ENCODE measurements at regions not wholly inside any gene's neighbourhood (a gene's known extent, or its start where the extent isn't known, plus 50 kb on each side); places are given as distances from the start of the nearest gene placed in this dataset.

DNA sequence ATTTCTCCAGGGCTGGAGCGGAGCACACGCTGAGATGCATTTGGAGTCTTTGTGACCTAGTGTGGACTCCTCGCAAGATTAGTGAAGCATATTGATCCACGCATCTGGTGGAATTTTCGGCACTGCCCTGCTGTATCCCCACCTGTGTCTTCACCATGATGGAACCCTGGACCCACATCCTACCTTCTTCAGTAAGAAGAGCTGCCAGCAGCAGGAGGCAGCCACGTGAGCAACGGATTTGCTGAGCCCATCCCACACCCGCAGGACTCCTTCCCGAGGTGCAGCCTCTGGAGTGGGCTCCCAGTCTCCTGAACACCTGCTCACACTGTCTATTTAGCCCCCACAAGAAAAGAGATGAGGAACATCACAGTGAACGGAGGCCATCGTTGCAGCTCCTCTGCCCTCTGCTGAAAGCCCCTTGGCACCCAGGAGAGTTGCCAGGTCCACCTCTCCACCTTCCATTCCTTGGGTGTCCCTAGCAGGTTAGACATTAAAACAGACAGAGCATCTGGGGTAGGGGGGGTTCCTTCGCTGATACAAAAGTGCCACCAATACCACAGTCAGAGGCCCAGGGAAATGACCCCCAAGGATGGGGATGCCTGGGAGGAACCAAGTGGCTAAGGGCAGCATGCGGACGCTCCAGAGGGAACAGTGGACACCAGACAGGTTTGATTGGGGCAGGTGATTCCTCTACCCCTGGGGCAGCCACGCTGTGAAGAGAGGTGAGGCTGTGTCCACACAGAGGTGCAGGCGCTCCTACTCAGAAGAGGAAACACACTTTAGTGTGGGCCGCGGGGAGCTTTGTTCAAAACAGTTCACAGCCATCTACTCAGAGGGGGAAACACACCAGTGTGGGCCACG, 302.8 kb upstream of the SALL3 start:
- DNase-seq (ENCODE audit: low read depth), result no peak

DNA sequence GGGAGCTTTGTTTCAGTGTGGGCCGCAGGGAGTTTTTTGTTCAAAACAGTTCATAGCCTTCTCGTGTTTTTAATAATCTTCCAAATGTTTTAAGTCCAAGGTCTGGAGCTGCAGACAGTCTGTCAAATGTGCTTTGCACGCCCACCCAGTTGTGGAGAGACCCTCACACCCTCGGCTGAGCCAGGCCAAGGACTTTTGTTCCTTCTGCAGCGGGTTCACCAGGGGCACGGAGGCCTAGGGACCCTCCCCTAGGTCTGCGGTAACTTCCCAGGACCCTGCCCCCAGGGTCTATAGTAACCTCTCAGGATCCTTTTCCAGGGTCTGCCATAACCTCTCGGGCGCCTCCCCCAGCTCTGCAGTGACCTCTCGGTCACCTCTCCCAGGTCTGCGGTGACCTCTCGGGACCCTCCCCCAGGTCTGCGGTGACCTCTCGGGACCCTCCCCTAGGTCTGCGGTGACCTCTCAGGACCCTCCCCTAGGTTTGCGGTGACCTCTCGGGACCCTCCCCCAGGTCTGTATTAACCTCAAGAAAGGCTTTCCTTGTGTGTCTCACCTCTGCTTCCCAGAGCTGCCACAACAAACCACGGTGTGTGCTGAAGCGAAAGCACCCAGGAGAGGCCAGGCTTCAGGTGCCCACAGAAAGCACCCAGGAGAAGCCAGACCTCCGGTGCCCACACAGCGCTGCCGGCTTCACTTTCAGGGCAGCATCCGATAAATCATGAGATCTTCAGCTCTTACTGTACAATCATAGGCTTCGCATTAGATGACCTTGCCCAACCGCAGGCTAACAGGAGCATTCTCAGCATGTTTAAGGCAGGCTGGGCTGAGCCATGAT, 301.9 kb upstream of the SALL3 start:
- DNase-seq (ENCODE audit: low read depth), result no peak

DNA sequence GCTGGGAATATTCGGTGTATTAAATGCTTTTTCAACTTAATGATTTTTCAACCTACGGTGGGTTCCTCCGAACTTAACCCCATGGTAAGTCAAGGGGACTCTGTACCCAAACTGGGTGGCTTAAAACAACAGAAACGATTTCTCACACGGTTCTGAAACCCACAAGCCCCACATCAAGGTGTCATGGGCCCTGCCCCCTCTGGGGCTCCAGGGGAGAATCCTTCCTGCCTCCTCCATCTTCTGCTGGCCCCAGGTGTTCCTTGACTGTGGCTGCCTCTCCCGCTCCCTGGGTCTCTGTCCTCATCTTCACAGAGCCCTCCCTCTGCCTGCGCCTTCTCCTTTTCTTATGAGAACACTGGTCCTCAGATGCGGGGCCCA, 301.3 kb upstream of the SALL3 start:
- no peak for DNase-seq (ENCODE audit: low read depth)

DNA sequence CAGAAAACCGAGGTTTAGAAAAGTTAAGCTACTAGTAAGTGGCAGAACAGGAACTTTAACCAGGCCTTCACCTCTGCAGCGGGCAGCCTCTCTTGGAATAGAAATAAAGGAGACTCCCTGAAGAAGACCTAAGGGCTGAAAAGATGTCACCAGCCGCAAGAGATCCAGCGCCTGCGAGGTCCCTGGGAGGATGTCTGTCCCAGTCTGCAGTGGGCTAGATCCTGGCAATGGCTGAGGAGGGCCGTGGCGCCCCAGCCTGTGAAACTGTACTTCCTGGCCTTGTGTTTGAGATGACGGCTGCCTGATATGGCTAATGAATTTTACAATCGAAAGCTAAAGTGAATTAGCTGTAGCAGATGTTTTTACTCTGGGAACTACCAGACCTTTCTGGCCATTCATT, 300.6 kb upstream of the SALL3 start:
- DNase-seq (ENCODE audit: low read depth), result no peak

DNA sequence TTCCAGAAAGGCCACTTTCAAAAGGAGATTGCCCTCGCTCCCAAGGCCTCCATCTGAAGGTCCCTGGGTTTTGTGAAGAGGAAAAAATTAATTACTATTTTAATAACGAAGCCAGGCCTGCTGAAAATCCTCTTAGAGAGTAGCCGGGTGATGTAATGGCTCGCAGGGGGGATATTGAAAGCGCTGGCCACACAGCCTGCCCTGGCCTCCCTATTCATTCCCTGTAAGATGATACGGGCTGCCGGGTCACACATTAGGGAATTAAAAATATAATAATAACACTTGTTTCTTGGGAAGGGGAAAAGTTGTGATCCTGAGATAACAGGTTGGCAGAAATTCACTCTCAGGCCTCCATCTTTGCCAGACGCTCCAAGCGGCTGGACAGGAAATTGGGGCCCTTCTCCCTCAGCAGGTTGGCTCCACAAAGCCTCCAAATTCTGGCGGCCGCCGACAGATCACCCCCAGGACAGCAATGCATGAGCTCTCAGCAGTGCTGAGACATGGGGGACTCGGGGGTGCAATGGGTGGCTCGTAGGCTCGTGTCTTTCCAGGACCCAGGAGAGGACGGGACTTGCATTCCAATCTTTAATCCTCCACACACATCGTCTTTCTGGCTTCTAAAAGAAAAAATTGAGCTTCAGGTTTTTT, 299.9 kb upstream of the SALL3 start:
- no peak for DNase-seq (ENCODE audit: low read depth)

DNA sequence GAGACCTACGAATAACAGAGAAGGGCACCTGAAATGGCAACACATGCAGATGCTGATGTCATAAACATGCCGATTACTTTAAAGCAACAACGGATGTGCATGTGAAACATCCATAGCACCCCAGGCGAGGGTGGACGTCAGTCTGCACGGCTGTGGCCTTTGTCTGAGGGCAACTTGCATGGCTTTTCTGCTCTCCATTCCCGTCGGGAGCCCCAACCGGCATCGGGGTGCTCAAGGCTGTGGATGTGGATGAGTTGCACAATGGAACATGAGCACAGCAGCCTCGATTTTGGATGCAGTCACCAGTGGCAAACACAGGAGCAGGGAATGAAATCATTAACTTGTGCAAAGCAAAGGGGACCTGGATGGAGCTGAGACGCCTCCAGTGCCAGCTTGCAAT, 298.2 kb upstream of the SALL3 start:
- no peak for DNase-seq (ENCODE audit: low read depth)

DNA sequence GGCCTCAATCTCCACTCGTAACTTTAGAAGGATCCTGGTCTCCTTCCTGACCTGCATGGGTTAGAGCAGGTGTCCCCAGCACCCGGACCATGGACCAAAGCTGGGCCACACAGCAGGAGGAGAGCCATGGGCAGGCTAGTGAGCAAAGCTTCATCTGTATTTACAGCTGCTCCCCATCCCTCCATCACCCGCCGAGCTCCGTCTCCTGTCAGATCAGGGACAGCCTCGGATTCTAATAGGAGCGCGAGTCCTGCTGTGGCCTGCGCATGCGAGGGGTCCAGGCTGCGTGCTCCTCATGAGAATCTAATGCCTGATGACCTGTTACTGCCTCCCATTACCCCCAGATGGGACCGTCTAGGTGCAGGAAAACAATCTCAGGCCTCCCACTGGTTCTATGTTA, 297.7 kb upstream of the SALL3 start:
- no peak for DNase-seq (ENCODE audit: low read depth)

DNA sequence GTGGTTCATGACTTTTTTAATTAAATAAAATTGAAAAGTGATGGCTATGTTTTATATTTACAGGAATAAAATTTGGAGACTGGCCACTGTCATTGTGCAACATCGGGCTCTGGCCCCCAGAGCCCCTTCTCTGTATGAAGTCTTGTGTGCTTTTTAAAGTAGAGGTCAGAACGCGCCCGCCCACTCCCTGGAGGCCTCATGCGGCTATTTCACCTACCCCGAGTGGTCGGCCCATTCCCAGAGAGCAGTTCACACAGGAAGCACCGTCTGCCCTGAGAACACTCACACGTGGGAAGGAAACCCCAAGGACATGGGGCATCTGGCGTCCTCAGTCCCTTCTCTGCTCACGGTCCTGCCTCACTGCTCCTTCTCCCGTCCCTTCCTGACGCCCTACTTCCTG, 296.9 kb upstream of the SALL3 start:
- DNase-seq (ENCODE audit: low read depth), result no peak

DNA sequence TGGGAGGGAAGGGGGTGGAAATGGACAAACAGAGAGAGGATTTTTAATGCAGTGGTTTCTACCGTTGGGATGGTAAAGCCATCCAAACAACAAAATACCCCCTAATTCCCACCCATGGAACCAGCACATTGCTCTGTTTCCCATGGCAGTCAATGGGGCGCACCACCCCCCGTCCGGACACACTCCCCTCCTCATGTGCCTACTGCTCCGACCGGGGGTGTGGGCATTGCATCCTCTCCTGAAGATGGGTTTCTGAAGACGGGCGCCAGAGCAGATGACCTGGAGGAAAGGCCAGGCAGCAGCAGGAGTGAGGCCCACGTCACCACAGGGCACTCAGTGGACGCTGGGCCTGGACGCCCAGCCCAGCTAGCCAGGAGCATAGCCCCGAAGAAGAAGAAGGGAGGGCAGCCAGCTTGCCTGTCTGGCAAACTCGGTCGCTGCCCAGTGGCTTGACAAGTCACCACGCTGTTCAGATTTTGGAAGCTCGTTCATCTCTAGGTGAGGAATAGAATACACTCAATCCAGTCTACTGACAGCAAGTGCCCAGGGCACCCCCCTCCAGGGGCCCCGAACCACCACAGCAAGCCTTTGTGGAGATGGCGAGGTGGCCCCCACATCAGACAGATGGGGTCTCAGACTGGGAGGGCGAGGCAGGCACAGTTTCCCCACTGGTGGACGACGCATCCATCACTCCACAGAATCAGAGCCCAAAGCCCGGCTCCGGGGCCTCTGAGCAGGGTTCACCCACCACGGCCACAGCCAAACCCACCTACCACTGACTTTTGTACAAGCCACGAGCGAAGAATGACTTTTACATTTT, 296.2 kb upstream of the SALL3 start:
- no peak for DNase-seq (ENCODE audit: low read depth)

DNA sequence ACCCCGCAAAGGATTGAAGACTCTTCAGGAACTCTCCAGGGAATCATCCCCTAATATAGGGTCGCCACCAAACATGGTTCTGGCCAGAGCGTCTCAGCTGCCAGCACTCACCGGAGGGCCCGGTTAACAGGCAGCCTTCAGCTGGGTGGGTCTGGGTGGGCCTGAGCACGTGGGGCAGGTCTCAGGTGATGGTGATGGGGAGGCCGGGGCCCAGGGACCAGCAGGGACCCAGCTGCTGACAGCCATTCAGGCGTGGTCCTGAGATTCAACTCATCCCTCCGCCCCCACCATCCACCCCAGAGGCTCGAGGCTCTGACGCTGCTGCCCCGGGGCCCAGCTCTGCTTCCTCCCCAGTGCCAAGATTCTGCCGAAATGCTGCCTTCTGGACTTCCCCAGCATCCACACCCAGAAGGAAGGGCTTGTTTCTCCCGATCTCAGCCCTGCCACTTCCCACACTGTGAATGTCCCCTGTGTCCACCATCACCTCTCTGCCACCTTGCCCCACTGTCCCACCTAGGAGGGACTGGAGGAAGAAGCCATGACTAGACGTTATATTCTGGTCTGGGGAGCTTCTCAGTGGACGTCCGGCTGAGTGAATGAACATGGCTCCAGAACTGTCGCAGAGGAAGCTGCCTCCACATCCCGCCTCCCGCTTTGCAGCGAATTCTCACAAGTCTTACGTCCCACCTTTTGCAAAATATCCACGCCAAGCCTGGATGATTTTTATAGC, 294.2 kb upstream of the SALL3 start:
- DNase-seq (ENCODE audit: low read depth), result no peak

DNA sequence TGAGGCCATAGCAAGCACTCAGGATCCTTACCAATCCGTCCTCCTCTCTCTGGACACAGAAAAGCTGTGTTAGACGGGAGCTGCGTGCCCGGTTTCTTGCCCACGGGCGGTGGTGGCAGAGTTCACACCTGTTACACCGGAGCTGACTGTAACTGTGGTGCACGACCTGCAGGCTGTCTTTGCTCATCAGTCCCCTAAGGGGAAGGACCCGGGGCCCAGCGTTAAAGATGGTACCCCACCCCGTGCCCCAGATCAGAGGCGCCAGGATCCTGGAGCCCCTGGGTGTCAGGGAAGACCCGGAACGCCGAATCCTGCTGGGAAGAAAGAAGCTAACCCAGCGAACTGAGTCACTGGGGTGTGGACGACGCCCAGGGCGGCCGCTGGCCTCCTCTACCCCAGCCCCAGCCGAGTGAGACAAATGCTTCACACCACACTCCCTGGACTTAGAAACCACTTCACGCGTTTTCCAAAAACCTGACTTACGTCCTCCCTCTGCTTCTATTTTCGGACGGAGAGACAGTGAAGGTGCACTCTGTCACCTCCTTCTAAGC, 293.6 kb upstream of the SALL3 start:
- no peak for DNase-seq (ENCODE audit: low read depth)

DNA sequence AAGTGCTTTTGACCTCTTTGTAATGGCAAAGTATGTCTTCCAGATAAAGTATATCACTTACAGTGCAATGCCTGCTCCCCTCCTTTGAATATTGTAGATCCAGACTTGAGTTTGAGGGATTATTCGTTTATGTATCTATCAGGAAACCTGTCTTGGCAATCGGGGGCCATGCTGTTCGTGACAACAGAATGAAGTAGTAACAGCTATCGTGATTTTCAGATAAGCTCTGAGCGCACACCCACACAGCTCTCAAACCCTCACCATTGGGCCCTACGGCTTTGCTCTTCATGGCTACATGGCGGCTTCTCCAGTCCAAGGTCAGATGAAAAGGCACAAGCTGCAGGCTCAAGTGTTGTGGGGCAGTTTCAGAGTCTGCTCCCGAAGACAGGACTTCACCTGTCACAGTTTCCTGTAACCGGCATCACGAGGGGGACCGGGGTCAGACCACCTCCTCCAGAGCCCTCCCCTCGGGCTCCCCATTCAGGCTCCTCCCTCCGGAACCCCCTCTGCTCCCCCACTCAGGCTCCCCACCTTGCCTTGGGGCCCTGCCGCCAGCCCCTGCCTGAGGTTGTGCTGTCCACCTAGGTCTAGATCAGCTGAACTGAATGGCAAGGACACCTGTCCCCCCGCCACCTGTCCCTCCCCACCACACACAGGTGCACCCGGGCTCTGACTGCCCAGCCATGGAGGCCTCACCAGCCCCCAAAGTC, 292.5 kb upstream of the SALL3 start:
- DNase-seq (ENCODE audit: low read depth), result no peak

DNA sequence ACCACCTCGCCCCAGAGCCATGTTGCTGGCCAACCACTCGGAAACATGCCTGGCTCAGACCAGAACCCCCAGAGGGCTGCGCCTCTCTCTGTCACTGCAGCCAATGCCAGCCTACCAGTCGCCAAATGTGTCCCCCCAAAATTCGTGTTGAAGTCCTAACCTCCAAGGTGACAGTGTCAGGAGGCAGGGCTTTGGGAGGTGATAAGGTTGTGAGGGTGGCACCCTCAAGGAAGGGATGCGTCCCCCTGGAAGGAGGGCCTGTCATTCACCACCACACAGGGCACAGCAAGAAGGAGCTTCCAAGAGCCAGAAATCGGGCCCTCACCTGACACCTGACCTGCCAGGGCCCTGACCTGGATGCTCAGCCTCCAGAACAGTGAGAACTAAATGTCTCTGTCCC, 291.9 kb upstream of the SALL3 start:
- no peak for DNase-seq (ENCODE audit: low read depth)

DNA sequence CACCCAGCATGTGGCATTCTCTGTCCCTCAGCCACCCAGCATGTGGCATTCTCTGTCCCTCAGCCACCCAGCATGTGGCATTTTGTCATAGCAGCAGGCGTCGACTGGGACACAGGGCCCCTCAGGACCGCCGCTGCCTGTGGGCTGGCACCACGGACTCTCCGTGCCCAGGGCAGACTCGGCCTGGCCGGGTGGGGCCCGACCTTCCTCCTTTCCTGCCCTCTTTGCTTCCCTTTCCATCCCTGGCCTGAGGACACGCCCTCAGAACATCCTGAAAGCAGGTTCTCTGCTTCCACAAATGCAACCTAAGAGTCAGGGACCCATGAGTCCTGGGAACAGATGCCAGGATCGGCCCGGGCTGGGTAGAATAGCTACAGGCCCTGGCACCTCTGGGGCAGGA, 291.4 kb upstream of the SALL3 start:
- DNase-seq (ENCODE audit: low read depth), result no peak

DNA sequence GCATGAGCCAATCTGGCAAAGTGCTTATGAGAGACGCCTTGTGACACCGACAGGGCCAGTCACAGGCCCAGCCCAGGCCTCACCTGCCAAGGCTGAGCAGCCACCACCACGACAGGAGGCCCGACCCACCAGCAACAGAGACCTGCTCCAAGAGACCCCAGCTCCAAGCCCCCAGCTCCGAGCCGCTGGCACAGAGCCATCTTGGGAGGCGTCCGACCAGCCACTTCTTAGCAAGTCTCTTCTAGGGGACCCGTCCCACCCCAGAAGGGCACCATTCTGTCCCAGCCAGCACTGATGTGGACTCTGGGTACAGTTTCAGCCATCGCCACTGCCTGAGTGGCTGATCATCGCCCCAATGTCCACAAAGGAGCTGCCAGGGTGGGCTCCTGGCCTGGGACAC, 290.7 kb upstream of the SALL3 start:
- no peak for DNase-seq (ENCODE audit: low read depth)

DNA sequence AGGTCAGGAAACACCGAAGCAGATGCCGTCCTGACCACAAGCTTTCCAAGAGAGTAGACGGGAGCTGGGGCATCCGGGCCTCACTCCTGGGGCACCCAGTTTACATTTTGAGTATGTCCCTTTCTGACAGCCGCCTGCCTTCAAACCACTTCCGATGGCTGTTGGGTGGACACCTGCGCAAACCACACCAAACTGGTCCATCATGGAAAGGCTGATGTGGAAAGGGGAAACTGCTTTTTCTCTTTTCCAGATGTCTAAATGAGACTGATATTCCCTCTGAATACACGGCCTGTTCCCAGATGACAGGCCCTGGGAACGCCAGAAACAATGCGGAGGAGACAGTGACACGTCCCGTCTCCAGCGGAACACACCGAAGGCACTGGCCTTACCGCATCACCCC, 290.0 kb upstream of the SALL3 start:
- DNase-seq (ENCODE audit: low read depth), result no peak

DNA sequence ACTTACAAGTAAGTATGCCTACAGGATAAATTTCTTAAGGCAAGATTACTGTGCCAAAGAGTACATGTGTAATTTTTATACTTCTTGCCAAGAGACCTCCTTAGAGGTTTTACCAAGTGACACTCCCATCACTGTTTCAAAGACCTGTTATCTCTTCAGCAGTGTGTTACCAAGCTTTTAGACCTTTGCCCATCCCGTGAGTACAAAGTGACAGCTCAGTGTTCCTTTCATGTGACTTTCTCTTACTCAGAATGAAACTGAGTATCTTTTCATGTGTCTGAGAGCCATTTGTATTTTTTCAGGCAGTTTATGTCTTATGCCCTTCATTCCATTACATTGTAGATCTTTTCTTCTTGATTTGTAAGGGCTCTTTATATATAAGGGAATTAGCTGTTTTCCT, 287.5 kb upstream of the SALL3 start:
- no peak for DNase-seq (ENCODE audit: low read depth)

DNA sequence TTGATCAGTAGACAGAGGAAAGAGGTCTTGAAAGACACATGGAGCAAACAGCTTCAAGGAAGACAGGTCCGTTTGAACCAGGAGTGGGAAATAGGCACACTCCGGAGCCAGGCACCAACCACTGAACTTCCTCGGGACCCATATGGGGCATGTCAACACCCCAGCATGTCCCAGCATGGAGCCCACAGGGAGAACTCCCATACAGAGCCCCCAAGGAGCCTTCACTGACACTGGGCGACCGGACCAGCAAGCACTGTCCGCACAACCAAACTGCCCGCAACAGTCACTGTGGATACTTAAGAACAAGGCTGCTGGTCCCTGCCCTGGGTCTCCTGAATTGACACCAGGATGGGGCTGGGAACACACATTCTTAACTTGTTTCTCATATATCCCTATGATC, 286.2 kb upstream of the SALL3 start:
- no peak for DNase-seq (ENCODE audit: low read depth)

DNA sequence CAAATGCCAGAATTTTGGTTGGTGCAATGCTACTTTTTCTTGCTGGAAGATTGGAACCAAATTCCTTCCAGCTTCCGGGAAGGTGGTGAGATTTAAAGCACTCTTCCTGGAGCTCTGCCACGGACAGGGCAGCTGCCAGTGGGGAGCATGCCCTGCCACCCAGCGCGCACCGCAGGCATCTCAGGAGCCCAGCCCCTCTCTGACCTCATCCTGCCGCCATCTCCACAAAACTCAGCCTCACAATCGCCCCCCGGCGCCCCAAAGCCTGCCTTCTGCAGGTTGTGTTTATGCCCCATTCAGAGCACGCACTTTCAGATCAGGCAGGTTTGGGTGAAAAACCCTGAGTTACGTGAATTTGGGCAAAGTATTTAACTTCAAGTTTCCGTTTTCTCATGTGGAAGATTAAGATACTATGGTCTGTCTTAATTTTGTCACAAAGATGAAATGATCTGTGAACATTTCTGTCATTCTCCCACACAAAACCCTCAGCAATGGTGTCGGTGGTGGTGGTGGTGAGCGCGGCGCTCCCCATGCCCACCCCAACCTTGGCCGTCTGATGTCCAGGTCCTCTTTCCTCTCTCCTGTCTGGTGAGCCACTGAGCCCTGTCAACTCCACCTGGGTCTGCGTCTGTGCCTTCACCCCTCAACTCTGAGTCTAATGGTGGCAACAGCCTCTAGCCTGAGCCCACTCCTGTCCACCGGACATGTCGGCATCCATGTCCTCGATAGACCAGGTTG, 282.8 kb upstream of the SALL3 start:
- DNase-seq (ENCODE audit: low read depth), result no peak

DNA sequence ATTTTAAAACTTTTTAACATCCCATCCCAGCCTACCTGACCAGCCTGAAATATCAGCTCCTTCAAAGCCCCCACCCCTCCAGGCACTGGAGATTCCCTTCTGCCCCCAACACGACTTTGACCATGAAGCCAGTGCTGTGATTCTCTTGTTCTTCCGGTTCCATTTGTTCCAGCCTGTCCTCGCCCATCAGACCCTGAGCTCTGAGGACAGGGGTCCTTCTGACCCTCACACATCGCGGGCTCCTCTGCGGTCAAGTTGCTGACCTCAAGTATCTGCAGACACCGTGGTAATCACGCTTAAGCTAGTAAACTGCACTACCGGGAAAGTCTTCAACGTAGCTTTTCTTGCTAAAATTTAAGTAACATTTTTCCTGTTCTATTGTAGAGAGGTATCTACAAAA, 282.2 kb upstream of the SALL3 start:
- DNase-seq (ENCODE audit: low read depth), result no peak

Data from renal cortical epithelial cell (primary cell).